GM21381 (cell line): ENCODE measurements at regions not wholly inside any gene's neighbourhood (a gene's known extent, or its start where the extent isn't known, plus 50 kb on each side); places are given as distances from the start of the nearest gene placed in this dataset.

Source experiments
- ATAC-seq: cut with Tn5 transposase; IDR thresholded peaks from one replicate; pipeline ENCODE4 v1.9.1; 2021; ENCODE audit warnings: mild to moderate bottlenecking, moderate library complexity; ENCODE audit not compliant: unreplicated experiment

DNA sequence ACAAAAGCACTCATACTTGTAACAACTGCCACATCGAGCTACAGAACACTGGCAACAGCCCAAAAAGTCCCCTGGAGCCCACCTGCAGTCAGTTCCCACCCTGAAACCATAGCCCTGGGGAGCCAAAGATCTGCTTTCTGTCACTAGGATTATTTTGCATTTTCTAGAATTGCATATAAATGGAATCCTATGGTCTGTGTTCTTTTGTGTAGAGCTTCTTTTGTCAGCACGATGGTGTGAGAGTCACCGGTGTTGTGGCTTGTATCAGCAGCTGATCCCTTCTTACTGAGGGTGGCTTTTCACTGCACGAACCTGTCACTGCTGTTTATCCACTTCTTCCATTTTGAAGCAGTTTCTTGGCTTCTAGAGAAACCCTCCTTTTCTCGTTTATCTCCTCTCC, 60.1 kb upstream of the PRR23E start:
- ATAC-seq, result no peak

DNA sequence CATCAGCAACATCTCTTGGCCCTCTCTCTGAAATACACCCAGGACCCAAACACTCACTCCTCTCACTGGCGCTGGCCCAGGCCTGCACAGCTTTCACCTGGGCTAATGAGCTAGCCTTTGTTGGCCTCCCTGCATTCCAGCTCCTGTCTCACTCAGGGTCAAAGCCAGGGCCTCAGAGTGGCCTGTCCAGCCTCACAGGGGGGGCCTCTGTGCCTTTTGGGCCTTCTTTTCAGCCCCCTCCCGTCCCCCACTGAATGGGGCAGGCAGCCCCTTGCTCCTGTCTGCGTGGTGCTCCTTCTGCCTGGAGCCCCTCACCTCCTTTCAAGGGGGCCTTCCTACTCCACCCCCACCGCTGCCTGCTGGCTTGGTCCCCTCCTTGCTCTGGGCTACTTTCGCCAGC, 59.0 kb upstream of the PRR23E start:
- no peak for ATAC-seq

DNA sequence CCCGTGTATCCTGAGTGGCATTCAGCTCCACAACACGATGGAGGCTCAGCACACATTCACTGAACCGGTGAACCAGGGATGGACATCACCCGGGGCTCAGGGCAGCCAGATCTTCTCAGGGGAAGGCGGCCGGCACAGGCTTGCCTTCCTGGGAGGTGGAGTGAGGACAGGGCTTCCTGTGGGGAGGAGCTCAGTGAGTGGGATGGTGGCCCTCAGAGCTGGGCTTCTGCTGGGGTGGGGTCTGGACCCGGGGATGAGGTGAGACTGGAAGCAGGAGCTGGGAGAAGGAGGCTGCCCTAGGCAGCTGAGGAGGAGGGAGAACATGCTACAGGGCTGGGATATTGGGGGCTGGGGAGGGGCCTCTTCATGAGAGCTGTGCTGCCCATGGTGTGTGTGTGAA, 58.5 kb upstream of the PRR23E start:
- no peak for ATAC-seq

DNA sequence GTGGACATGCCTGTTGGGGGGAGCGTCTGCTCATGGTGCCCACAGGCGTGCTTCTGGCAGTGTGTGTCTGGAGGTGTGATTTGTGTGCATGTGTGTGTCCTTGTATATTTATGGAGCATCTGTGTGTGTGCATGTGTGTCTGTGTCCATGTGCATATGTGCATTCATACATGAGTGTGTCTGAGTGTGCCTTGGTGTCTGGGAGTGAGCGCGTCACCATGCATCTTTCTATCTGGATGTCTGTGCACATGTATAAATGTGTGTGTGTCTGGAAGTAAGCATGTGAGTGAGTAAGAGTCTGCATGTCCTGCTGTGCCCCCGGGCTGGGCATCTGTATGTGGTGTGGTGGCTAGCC, 58.1 kb upstream of the PRR23E start:
- ATAC-seq, result no peak

DNA sequence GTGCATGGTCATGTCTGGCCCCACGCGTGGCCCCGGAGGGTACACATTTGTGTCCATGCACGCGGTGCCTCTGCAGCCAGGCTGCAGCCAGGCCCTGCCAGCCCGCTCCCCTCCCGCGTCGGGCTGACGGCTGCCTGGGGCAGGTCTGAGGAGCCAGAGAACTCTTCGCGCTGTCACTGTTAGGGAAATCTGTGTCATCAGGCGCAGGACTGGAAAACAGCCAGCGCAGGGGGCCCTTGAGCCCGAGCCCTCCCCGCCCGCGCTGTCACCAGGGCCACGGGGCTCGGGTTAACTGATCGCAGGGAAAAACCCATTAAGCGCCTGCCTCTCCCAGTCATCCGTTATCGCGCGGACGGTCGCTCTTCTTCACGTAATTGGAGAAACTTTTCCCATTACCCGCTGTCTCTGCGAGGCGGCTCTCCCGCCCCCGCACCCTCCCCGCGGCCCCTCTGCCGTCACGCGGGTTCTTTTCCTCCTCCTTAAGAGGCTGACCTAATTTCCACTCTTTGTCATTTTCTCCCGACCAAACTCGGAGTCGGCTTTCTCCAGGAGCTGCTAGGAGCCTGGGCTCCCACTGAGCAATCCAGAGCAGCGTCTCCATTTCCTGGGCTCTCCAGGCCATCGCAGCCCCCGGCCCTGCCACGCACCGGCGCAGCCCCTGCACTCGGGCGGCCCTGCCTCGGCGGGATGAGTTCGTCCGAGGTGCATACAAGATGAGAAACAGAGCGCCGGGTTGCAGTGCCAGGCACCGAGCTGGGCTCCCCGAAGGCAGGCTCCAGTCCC, 57.5 kb upstream of the PRR23E start:
- no peak for ATAC-seq

DNA sequence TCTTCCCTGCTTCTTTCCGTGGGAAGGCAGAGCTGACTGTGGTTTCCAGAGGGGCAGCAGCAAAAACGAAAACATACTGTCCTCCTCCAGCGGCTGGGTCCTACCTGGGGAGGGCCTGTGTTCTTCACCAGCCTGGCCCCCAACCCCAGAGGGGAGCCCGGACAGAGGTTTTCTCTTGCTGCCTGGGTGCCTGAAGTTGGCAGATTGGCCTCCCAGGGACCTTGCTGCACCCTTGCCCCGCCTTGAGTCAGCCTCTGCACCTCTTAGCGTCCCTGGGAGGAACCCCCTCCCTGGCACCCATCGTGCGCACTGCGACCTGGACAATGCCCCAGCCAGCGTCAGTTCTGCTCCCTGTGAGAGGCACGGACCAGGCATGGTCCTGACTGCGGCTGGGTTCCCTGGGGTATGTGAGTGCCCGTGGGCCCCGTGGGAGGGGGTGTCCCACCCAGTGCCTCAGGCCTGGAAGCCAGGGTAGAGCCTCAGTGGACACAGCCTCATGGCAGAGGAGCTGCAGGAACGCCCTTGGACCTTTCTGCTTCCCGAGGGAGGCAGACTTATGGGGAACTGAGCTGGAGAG, 56.8 kb upstream of the PRR23E start:
- no peak for ATAC-seq

DNA sequence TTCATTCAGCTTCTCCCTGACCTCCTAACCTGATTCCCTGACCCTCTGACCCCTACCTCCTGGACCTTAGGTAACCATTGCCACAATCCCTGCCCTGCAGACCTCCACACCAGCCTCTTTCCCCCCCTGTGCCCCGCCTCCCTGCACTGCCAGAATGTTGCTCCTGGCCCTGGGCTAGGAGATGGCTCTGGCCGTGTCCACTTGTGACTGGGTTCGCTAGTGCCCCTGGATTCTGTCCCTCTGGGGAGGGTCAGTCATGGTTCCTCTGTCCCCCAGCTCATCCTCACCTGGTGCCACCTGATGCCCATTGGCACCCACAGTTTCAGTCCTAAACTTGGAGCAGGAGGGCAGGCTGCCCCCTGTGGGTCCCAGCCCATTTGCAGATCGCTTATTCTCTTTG, 56.2 kb upstream of the PRR23E start:
- ATAC-seq, result no peak

DNA sequence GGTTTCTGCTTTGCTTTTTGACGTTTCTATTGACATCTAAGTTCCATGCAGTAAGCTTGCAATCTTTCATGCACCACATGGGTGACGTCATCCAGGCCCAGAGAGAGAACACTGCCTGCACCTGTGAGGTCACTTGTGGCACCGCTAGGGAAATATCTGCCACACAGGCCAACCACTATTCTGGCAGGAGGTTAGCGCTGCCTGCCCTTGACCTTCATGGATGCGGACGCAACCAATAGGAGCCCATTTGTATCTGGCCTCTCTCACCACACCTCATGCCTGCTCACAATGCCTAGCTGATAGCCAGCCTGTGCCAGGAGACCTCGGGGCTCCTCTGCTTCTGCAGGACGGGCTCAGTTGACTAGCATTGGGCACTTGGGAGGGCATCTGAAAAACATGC, 55.8 kb upstream of the PRR23E start:
- ATAC-seq, result no peak

DNA sequence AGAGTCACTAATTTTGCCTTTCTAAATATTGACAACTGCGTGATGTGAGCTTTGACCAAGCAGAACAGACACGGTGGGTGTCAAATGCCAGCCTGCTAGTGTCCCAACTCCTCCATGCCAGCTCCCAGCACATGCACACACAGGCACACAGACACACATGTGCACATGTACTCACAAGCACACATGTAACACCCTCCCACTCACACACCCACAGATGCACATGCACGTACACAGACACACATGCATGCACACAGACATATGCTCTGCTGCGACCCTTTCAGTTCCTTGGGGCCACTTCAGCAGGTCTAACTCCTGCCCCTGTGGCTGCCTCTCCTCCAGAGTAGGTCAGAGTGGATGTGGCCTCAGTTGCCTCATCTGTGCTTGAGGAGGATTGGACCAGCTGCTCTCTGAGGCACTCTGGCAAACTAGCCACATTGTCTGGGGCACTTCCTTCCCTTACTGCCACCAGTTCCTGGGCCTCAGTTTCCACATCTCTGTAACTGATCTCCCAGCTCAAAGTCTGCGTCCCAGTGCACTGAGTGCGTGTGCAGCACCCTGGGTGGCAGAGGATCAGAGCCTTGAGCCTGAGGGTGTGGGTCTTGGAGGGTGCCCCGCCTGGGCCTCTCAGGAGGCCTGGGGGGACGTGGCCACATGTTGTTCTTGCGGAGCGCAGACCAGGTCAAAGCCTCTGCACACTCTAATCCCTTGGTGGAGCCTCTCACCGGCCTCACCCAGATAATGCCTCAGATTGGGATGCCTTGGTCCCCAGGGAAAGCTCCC, 55.0 kb upstream of the PRR23E start:
- ATAC-seq, result no peak

DNA sequence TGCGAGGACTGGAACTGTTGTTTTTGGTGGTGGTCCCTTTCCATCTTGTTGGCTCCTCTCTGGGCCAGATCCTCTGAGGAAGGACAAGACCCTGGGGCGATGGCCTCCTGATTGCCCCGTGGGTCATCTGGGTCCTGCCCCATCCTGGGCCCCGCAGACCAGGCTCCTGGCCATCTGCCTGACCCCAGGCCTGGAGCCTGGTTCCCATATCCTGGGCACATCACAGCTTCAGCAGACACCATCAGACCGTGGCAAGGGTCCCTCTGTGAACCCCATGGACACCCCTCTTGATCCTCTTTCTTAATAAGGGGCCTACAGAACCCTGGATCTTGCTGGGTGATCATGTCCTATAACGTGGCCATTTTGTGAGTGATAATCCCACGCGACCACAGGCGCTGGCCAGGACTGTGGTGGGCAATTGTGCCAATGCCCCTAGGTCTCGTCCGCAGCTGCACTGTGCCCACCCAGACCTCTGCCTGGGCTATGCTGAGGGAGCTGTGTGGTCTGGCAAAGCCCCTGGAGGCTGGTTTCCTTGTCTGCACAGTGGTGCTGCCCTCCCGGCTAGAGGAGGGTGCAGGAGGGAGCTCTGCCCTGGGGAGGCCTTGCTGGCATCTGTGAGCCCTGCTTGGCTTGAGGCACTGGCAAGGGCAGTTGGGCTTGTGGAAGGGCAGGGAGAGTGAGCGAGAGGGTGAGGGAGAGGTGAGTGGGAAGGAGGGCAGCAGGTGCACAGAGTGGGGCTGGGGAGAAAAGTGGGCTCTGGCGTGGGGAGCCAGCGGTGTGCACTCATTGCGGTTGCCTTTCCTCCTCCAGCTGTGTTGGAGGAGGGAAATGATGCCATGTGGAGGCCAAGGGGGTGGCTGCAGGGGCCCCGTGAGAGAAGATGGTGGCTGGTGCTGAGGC, 53.1 kb upstream of the PRR23E start:
- no peak for ATAC-seq

DNA sequence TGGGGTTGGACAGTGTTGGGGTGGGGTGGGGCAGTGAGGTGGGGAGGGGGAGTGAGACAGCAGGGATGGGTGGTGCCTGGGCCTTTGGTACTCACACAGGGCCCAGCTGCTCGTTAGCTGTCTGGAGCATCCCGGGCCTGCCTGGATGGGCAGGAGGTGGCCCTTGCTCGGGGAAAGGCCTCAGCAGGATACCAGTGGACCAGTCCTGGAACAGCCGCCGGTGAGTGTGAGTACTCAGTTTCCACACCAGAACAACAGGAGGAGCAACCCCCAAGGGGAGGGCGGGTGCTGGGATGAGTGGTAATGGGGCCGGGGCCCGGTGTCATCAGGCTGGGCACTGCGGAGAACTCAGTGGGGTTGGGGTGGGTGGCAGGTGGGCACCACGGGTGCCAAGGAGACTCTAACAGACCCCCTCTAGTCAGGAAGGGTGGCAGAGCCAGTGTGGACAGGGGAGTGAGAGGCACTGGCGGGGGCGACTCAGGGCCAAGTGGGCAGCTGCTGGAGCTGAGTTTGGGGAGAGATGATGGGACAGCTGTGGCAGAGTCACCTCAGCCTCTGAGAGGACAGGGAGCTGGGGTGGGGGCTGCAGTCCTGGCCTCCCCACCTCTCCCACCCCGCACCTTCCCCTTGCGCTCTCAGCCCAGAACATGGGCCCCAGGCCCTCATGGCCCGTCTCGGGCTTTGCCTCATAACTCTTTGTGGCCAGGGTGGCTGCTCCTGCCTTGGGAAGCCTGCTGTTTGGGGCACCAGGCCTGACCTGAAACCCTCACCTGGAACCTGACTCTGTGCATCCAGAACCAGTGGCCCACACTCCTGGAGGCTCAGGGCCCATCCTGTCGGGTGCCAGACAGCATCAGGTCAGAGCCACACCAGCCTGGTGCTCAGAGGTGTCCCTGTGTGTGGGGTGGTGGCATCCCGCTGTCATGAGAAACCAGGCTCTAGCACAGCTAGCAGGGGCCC, 52.1 kb upstream of the PRR23E start:
- no peak for ATAC-seq

DNA sequence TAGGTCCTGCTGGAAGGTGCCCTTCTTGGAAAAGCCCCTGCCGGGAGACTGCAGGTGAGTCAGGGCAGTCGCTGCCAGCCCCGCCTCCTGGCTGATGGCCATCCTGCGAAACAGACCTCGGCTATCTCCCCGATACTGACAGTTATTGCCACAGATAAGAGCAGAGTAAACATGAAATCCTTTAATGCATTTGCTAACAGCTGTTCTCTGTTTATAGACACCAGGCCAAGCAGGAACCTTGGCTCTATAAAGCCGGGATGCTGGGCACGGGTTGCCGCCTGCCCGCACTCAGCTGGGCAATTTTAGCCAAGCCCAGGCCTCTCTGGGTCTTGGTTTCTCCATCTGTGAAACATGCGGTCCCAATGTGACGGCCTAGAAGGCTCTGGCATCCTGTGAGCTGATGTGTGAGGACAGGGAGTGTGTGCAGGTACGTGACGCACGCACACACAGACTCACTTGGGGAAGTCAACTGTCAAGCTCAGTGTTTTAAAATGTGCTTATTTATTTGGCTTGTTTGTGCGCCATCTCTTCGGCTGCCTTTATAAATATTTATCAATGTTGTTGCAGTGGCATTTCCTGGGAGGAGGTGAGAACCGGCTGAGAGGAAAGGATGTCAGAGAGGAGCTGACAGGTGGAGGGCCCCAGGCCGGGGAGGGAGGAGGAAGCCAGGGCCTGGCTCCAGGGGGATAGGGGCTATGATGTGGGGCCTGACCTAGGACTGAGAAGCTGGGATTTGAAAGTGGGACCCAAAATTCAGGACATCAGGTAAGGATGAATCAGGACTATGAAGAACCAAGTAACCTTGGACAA, 50.8 kb upstream of the PRR23E start:
- ATAC-seq, result no peak
